H9 (cell line): ENCODE measurements at regions not wholly inside any gene's neighbourhood (a gene's known extent, or its start where the extent isn't known, plus 50 kb on each side); places are given as distances from the start of the nearest gene placed in this dataset.

Experiments used
- DNase-seq: peaks from one replicate; pipeline ENCODE4 v3.0.0-alpha.2; 2017
- H2AFZ ChIP-seq: one replicate; pipeline ENCODE4 v1.6.1; 2013; ENCODE audit warnings: mild to moderate bottlenecking, low read length, control low read depth, moderate library complexity
- H2AK5ac ChIP-seq: 2 replicates; pipeline ENCODE4 v1.6.1; 2013; ENCODE audit warnings: low read length, control low read depth, mixed read lengths; ENCODE audit not compliant: insufficient read length
- H2BK120ac ChIP-seq: one replicate; pipeline ENCODE4 v1.6.1; 2013; ENCODE audit warnings: low read depth, mild to moderate bottlenecking, low read length, control low read depth, inconsistent platforms; ENCODE audit not compliant: poor library complexity, severe bottlenecking
- H2BK12ac ChIP-seq: 2 replicates; pipeline ENCODE4 v1.6.1; 2013; ENCODE audit warnings: low read length, control low read depth, mixed read lengths, low read depth; ENCODE audit not compliant: insufficient read length
- H2BK15ac ChIP-seq: 2 replicates; pipeline ENCODE4 v1.6.1; 2013; ENCODE audit warnings: low read depth, low read length, control low read depth
- H2BK20ac ChIP-seq: one replicate; pipeline ENCODE4 v1.6.1; 2013; ENCODE audit warnings: low read depth, mild to moderate bottlenecking, low read length, control low read depth, inconsistent platforms; ENCODE audit not compliant: poor library complexity, severe bottlenecking
- H2BK5ac ChIP-seq: 2 replicates; pipeline ENCODE4 v1.6.1; 2013; ENCODE audit warnings: low read length, control low read depth, mixed read lengths; ENCODE audit not compliant: insufficient read length
- H3K14ac ChIP-seq: 2 replicates; pipeline ENCODE4 v1.6.1; 2013; ENCODE audit warnings: low read length, control low read depth; ENCODE audit not compliant: insufficient read depth
- H3K18ac ChIP-seq: 2 replicates; pipeline ENCODE4 v1.6.1; 2013; ENCODE audit warnings: low read depth, mild to moderate bottlenecking, mixed read lengths, low read length, control low read depth; ENCODE audit not compliant: insufficient read length
- H3K23ac ChIP-seq: 2 replicates; pipeline ENCODE4 v1.6.1; 2013; ENCODE audit warnings: low read length, control low read depth, mixed read lengths, low read depth; ENCODE audit not compliant: insufficient read length
- H3K23me2 ChIP-seq: 2 replicates; pipeline ENCODE4 v1.6.1; 2013; ENCODE audit warnings: low read depth, mild to moderate bottlenecking, mixed read lengths, low read length, control low read depth; ENCODE audit not compliant: insufficient read length, poor library complexity, severe bottlenecking
- H3K27ac ChIP-seq: 2 replicates; pipeline ENCODE4 v1.5.1; 2013; ENCODE audit warnings: low read length, control low read depth, mixed read lengths, low read depth; ENCODE audit not compliant: insufficient read length
- H3K27me3 ChIP-seq: 2 replicates; pipeline ENCODE4 v1.6.1; 2013; ENCODE audit warnings: low read length, control low read depth, inconsistent platforms; ENCODE audit not compliant: insufficient read depth
- H3K4ac ChIP-seq: 2 replicates; pipeline ENCODE4 v1.6.1; 2013; ENCODE audit warnings: low read depth, mild to moderate bottlenecking, control low read depth, inconsistent platforms, low read length, moderate library complexity
- H3K4me1 ChIP-seq: 2 replicates; pipeline ENCODE4 v1.6.1; 2013; ENCODE audit warnings: low read length, control low read depth, inconsistent platforms; ENCODE audit not compliant: insufficient read depth
- H3K4me2 ChIP-seq: 2 replicates; pipeline ENCODE4 v1.6.1; 2013; ENCODE audit warnings: low read length, control low read depth, mixed read lengths; ENCODE audit not compliant: insufficient read length, insufficient read depth
- H3K56ac ChIP-seq: 2 replicates; pipeline ENCODE4 v1.6.1; 2013; ENCODE audit warnings: low read depth, mild to moderate bottlenecking, mixed read lengths, low read length, control low read depth; ENCODE audit not compliant: insufficient read length
- H3K79me1 ChIP-seq: 2 replicates; pipeline ENCODE4 v1.6.1; 2013; ENCODE audit warnings: low read depth, mild to moderate bottlenecking, moderate library complexity, low read length, control low read depth, inconsistent platforms; ENCODE audit not compliant: insufficient read depth, poor library complexity, severe bottlenecking
- H3K79me2 ChIP-seq: 2 replicates; pipeline ENCODE4 v1.6.1; 2013; ENCODE audit warnings: low read length, control low read depth, inconsistent platforms; ENCODE audit not compliant: insufficient read depth
- H3K9ac ChIP-seq: 2 replicates; pipeline ENCODE4 v1.6.1; 2013; ENCODE audit warnings: low read length, control low read depth, mixed read lengths; ENCODE audit not compliant: insufficient read length; ENCODE audit errors: extremely low read depth
- H3K9me3 ChIP-seq: one replicate; pipeline ENCODE4 v1.6.1; 2013; ENCODE audit warnings: low read depth, low read length, inconsistent platforms; ENCODE audit not compliant: control insufficient read depth
- H3T11ph ChIP-seq: one replicate; pipeline ENCODE4 v1.6.1; 2013; ENCODE audit warnings: mild to moderate bottlenecking, low read length, control low read depth, inconsistent platforms
- H4K20me1 ChIP-seq: one replicate; pipeline ENCODE4 v1.6.1; 2013; ENCODE audit not compliant: control insufficient read depth, insufficient read length, insufficient read depth
- H4K5ac ChIP-seq: 2 replicates; pipeline ENCODE4 v1.6.1; 2013; ENCODE audit warnings: low read depth, mild to moderate bottlenecking, mixed read lengths, low read length, control low read depth; ENCODE audit not compliant: insufficient read length
- H4K8ac ChIP-seq: replicated peaks from 2 replicates; pipeline ENCODE4 v1.6.1; 2013; ENCODE audit warnings: low read length, control low read depth, mixed read lengths, low read depth; ENCODE audit not compliant: insufficient read length
- H4K91ac ChIP-seq: 2 replicates; pipeline ENCODE4 v1.6.1; 2013; ENCODE audit warnings: low read depth, mild to moderate bottlenecking, moderate library complexity, mixed read lengths, low read length, control low read depth; ENCODE audit not compliant: insufficient read length
- H3K27ac Mint-ChIP-seq, 3 experiments: 2 replicates in 2 of 3; 3 replicates in 1 of 3; pipeline ENCODE4 v1.8.0; 2020 to 2021; ENCODE audit warnings: mixed read lengths in 3 of 3, mild to moderate bottlenecking in 1 of 3, moderate library complexity in 1 of 3
- H3K27me3 Mint-ChIP-seq: 2 replicates; pipeline ENCODE4 v1.8.0; 2021; ENCODE audit warnings: low read depth, mild to moderate bottlenecking, moderate library complexity, mixed read lengths
- H3K36me3 Mint-ChIP-seq, 3 experiments: 2 replicates in 2 of 3; 3 replicates in 1 of 3; pipeline ENCODE4 v1.8.0; 2020 to 2021; ENCODE audit warnings: low read depth in 3 of 3, mixed read lengths in 3 of 3; ENCODE audit not compliant: insufficient read depth in 1 of 3
- H3K4me1 Mint-ChIP-seq, 2 experiments: 2 replicates each; pipeline ENCODE4 v1.8.0; 2020; ENCODE audit warnings: mixed read lengths in 2 of 2
- H3K4me3 Mint-ChIP-seq, 2 experiments: 2 replicates in 1 of 2; 3 replicates in 1 of 2; pipeline ENCODE4 v1.8.0; 2020 to 2021; ENCODE audit warnings: mild to moderate bottlenecking in 2 of 2, mixed read lengths in 2 of 2, moderate library complexity in 1 of 2
- H3K9me3 Mint-ChIP-seq, 2 experiments: 2 replicates in 1 of 2; 3 replicates in 1 of 2; pipeline ENCODE4 v1.8.0; 2020; ENCODE audit warnings: mild to moderate bottlenecking in 2 of 2, mixed read lengths in 2 of 2, moderate library complexity in 1 of 2
- WGBS: extraction: QIAGEN DNeasy Blood & Tissue Kit; methylation state at CpG from one replicate; pipeline ENCODE4 v1.1.7; 2013; ENCODE audit warnings: missing lambda C conversion rate, low lambda C conversion rate, mixed read lengths; ENCODE audit not compliant: insufficient read length; ENCODE audit errors: extremely low coverage; 5-methylcytosine and 5-hydroxymethylcytosine counted together
- TF ChIP-seq, protein P1 (sequence below): fragments of 200-600 bp; sonication (generic); conservative IDR thresholded peaks from 3 replicates; pipeline ENCODE4 v1.8.0; 2021; ENCODE audit warnings: antibody characterized with exemption, mild to moderate bottlenecking

DNA sequence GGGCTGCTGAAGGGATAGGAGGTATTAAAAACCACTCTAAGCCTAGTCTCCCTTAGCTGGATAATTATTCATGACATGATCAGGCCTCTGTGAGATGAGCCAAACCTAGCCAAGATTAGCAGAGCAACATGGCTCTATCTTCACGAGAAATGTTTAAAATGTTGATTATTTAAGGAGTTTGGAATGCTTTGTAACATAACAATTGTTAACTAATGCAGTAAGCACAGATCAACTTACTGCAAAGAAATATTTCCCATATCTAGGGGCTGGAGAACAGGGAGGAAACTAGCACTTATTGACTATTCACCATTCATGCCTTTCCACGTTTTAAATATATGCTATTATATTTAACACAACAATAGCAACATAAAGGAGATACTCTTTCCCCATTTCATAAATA, 833.7 kb upstream of the CHAC2 start:
- H3K4me3 Mint-ChIP-seq, result no peak overlapping the region
- no peak for DNase-seq
- H2BK12ac ChIP-seq, result no peak overlapping the region
- no CpG with 5 or more reads among the region's 2 CpGs for WGBS
- H4K5ac ChIP-seq, result no peak overlapping the region
- H2BK5ac ChIP-seq, result no peak overlapping the region
- H3K9me3 ChIP-seq, result peaks cover 7% of the 10 kb centered on the region
- H3K4me2 ChIP-seq, result no peak overlapping the region
- no peak overlapping the region for H3K4ac ChIP-seq
- no peak overlapping the region for H2BK15ac ChIP-seq
- no peak overlapping the region for H3K27ac ChIP-seq
- no peaks in the 10 kb centered on the region for H3K4me1 ChIP-seq
- H3K14ac ChIP-seq, result no peak overlapping the region
- H3K23me2 ChIP-seq, result no peaks in the 10 kb centered on the region
- no peak overlapping the region for H2BK20ac ChIP-seq
- H3T11ph ChIP-seq, result no peak overlapping the region
- no peaks in the 10 kb centered on the region for H3K27me3 ChIP-seq
- peaks cover 0 to 5% of the 10 kb centered on the region in 2 experiments; a peak in 2 of 4 replicates for H3K4me1 Mint-ChIP-seq
- no peak overlapping the region for H4K91ac ChIP-seq
- H2BK120ac ChIP-seq, result no peak overlapping the region
- H3K9me3 Mint-ChIP-seq, result peaks cover 19 to 22% of the 10 kb centered on the region in 2 experiments
- no peaks in the 10 kb centered on the region for H3K79me2 ChIP-seq
- H3K79me1 ChIP-seq, result no peaks in the 10 kb centered on the region
- H3K56ac ChIP-seq, result no peak overlapping the region
- no peak overlapping the region for H3K27ac Mint-ChIP-seq
- H2AK5ac ChIP-seq, result no peak overlapping the region
- no peak overlapping the region for H3K18ac ChIP-seq
- H2AFZ ChIP-seq, result no peak overlapping the region
- H3K27me3 Mint-ChIP-seq, result no peaks in the 10 kb centered on the region
- no peaks in the 10 kb centered on the region for H4K20me1 ChIP-seq
- TF ChIP-seq, protein P1, sequence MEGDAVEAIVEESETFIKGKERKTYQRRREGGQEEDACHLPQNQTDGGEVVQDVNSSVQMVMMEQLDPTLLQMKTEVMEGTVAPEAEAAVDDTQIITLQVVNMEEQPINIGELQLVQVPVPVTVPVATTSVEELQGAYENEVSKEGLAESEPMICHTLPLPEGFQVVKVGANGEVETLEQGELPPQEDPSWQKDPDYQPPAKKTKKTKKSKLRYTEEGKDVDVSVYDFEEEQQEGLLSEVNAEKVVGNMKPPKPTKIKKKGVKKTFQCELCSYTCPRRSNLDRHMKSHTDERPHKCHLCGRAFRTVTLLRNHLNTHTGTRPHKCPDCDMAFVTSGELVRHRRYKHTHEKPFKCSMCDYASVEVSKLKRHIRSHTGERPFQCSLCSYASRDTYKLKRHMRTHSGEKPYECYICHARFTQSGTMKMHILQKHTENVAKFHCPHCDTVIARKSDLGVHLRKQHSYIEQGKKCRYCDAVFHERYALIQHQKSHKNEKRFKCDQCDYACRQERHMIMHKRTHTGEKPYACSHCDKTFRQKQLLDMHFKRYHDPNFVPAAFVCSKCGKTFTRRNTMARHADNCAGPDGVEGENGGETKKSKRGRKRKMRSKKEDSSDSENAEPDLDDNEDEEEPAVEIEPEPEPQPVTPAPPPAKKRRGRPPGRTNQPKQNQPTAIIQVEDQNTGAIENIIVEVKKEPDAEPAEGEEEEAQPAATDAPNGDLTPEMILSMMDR, result no peak
- no peak overlapping the region for H3K9ac ChIP-seq
- no peak overlapping the region for H3K23ac ChIP-seq
- H3K36me3 Mint-ChIP-seq, result peaks cover 14 to 21% (median 19%) of the 10 kb centered on the region in 3 experiments
- no peak overlapping the region for H4K8ac ChIP-seq
